ENCODE measurements at regions not wholly inside any gene's neighbourhood (a gene's known extent, or its start where the extent isn't known, plus 50 kb on each side); places are given as distances from the start of the nearest gene placed in this dataset.
A peak's percentile ranks its signal among the peaks of the same experiment; 100 is the strongest.

GRCh38 chr6:108751851-108752732, 96.1 kb upstream of the ARMC2 start:
- DNase-seq (ENCODE audit: insufficient read length, low spot score), result no peak
- no peak for FAIRE-seq

- no peak for DNase-seq (ENCODE audit: insufficient read length, low spot score)
- FAIRE-seq, result no peak
Observed at GRCh38 chr6:108752733-108753590, 95.3 kb upstream of the ARMC2 start.

- DNase-seq (ENCODE audit: insufficient read length, low spot score), result no peak
- no peak for FAIRE-seq
Observed at GRCh38 chr6:108755257-108756240, 92.7 kb upstream of the ARMC2 start.

- DNase-seq (ENCODE audit: insufficient read length, low spot score) (no peak), FAIRE-seq (no peak)
Observed at GRCh38 chr6:108757357-108757756, 90.9 kb upstream of the ARMC2 start.

- DNase-seq (ENCODE audit: insufficient read length, low spot score) (no peak), FAIRE-seq (no peak)
Observed at GRCh38 chr6:108758884-108759283, 89.3 kb upstream of the ARMC2 start.

- FAIRE-seq (no peak), DNase-seq (ENCODE audit: insufficient read length, low spot score) (peak; percentile 9)
Observed at GRCh38 chr6:108760126-108761050, 87.8 kb upstream of the ARMC2 start.

GRCh38 chr6:108762394-108762793, 85.8 kb upstream of the ARMC2 start:
- FAIRE-seq (no peak), DNase-seq (ENCODE audit: insufficient read length, low spot score) (no peak)

GRCh38 chr6:108763931-108764579, 84.2 kb upstream of the ARMC2 start:
- no peak for FAIRE-seq

GRCh38 chr6:108764580-108764950, 83.7 kb upstream of the ARMC2 start:
- DNase-seq (ENCODE audit: insufficient read length, low spot score), result no peak
- no peak for FAIRE-seq

More at GRCh38 chr6:108763931-108764579, 84.2 kb upstream of the ARMC2 start:
- no peak for DNase-seq (ENCODE audit: insufficient read length, low spot score)

- DNase-seq (ENCODE audit: insufficient read length, low spot score) (no peak), FAIRE-seq (no peak)
Observed at GRCh38 chr6:108765495-108765894, 82.7 kb upstream of the ARMC2 start.

- no peak for DNase-seq (ENCODE audit: insufficient read length, low spot score)
- FAIRE-seq, result no peak
Observed at GRCh38 chr6:108766419-108766818, 81.8 kb upstream of the ARMC2 start.

- DNase-seq (ENCODE audit: insufficient read length, low spot score) (no peak), FAIRE-seq (no peak)
Observed at GRCh38 chr6:108766886-108767285, 81.3 kb upstream of the ARMC2 start.

GRCh38 chr6:108767418-108768165, 80.6 kb upstream of the ARMC2 start:
- FAIRE-seq, result no peak
- DNase-seq (ENCODE audit: insufficient read length, low spot score), result no peak

GRCh38 chr6:108768166-108768555, 80.1 kb upstream of the ARMC2 start:
- FAIRE-seq (no peak), DNase-seq (ENCODE audit: insufficient read length, low spot score) (no peak)

GRCh38 chr6:108768792-108769524, 79.3 kb upstream of the ARMC2 start:
- no peak for FAIRE-seq
- DNase-seq (ENCODE audit: insufficient read length, low spot score), result no peak

- no peak for DNase-seq (ENCODE audit: insufficient read length, low spot score)
- FAIRE-seq, result no peak
Observed at GRCh38 chr6:108771421-108771820, 76.8 kb upstream of the ARMC2 start.

GRCh38 chr6:108774555-108774954, 73.7 kb upstream of the ARMC2 start:
- FAIRE-seq (no peak), DNase-seq (ENCODE audit: insufficient read length, low spot score) (no peak)

GRCh38 chr6:108777536-108777935, 70.7 kb upstream of the ARMC2 start:
- FAIRE-seq (no peak), DNase-seq (ENCODE audit: insufficient read length, low spot score) (no peak)
